Uterus (tissue), 2 donors: ENCODE measurements at regions not wholly inside any gene's neighbourhood (a gene's known extent, or its start where the extent isn't known, plus 50 kb on each side); places are given as distances from the start of the nearest gene placed in this dataset.

Experiments
- POLR2A ChIP-seq, 2 donors: fragments of 450-650 bp; IDR thresholded peaks; one replicate each; pipeline ENCODE4 v1.6.1; 2016; ENCODE audit warnings: antibody characterized with exemption in 2 of 2, mild to moderate bottlenecking in 1 of 2, moderate library complexity in 1 of 2
- TF ChIP-seq, protein P1 (sequence below), 4 experiments: fragments of 200-600 bp in 2 of 4; fragments of 450-650 bp in 2 of 4; sonication (generic) in 2 of 4; IDR thresholded peaks; one replicate each; pipeline ENCODE4 v1.5.1; 2016 to 2019; ENCODE audit warnings: antibody characterized with exemption in 4 of 4, mild to moderate bottlenecking in 2 of 4, moderate library complexity in 1 of 4

GRCh38 chr9:108615152-108615551 is 240.6 kb downstream of the ACTL7B start:
- TF ChIP-seq, protein P1, sequence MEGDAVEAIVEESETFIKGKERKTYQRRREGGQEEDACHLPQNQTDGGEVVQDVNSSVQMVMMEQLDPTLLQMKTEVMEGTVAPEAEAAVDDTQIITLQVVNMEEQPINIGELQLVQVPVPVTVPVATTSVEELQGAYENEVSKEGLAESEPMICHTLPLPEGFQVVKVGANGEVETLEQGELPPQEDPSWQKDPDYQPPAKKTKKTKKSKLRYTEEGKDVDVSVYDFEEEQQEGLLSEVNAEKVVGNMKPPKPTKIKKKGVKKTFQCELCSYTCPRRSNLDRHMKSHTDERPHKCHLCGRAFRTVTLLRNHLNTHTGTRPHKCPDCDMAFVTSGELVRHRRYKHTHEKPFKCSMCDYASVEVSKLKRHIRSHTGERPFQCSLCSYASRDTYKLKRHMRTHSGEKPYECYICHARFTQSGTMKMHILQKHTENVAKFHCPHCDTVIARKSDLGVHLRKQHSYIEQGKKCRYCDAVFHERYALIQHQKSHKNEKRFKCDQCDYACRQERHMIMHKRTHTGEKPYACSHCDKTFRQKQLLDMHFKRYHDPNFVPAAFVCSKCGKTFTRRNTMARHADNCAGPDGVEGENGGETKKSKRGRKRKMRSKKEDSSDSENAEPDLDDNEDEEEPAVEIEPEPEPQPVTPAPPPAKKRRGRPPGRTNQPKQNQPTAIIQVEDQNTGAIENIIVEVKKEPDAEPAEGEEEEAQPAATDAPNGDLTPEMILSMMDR (IDR thresholded peaks at IDR 0.05) = no peak
- no peak for TF ChIP-seq POLR2A (IDR thresholded peaks at IDR 0.05)
